Activated CD4-positive, alpha-beta T cell treated with anti-CD3 and anti-CD28 coated beads for 24 hours (primary cell): ENCODE measurements at regions not wholly inside any gene's neighbourhood (a gene's known extent, or its start where the extent isn't known, plus 50 kb on each side); places are given as distances from the start of the nearest gene placed in this dataset.
"Not testable (repeated sequence)": the region's sequence is repeated elsewhere in the genome, so short reads cannot be mapped to it uniquely, and the experiment has no call there.

Experiments
- DNase-seq, 2 donors: peaks; one replicate each; pipeline ENCODE4 v3.0.0-alpha.2; 2020; ENCODE audit warnings: low read depth in 2 of 2

GRCh38 chr16:88303405-88303804 lies 79.4 kb upstream of the ZNF469 start:
- no peak for DNase-seq

- no peak for DNase-seq
Observed at GRCh38 chr16:88303890-88304819, 78.6 kb upstream of the ZNF469 start.

GRCh38 chr16:88305176-88305575 lies 77.6 kb upstream of the ZNF469 start:
- DNase-seq, result no peak

GRCh38 chr16:88306411-88306810 lies 76.3 kb upstream of the ZNF469 start:
- no peak for DNase-seq

GRCh38 chr16:88306860-88307545 lies 75.8 kb upstream of the ZNF469 start:
- no peak for DNase-seq

- no peak for DNase-seq
Observed at GRCh38 chr16:88308441-88309173, 74.2 kb upstream of the ZNF469 start.

- no peak for DNase-seq
Observed at GRCh38 chr16:88309174-88309907, 73.4 kb upstream of the ZNF469 start.

- DNase-seq, result no peak
Observed at GRCh38 chr16:88309908-88310265, 72.9 kb upstream of the ZNF469 start.

- DNase-seq, result no peak
Observed at GRCh38 chr16:88310796-88311605, 71.8 kb upstream of the ZNF469 start.

GRCh38 chr16:88311860-88312259 lies 70.9 kb upstream of the ZNF469 start:
- DNase-seq, result not testable (repeated sequence)

GRCh38 chr16:88312732-88313131 lies 70.0 kb upstream of the ZNF469 start:
- no peak for DNase-seq

GRCh38 chr16:88314991-88315542 lies 67.7 kb upstream of the ZNF469 start:
- no peak for DNase-seq

GRCh38 chr16:88315543-88316105 lies 67.1 kb upstream of the ZNF469 start:
- DNase-seq, result no peak

- no peak for DNase-seq
Observed at GRCh38 chr16:88316151-88316550, 66.6 kb upstream of the ZNF469 start.

GRCh38 chr16:88316941-88317612 lies 65.7 kb upstream of the ZNF469 start:
- DNase-seq, result no peak

GRCh38 chr16:88317613-88317965 lies 65.2 kb upstream of the ZNF469 start:
- no peak for DNase-seq

- DNase-seq, result no peak
Observed at GRCh38 chr16:88318051-88318450, 64.7 kb upstream of the ZNF469 start.

- DNase-seq, result no peak
Observed at GRCh38 chr16:88318521-88318920, 64.2 kb upstream of the ZNF469 start.

GRCh38 chr16:88319116-88319965 lies 63.4 kb upstream of the ZNF469 start:
- no peak for DNase-seq
